GM23338 (cell line): ENCODE measurements at regions not wholly inside any gene's neighbourhood (a gene's known extent, or its start where the extent isn't known, plus 50 kb on each side); places are given as distances from the start of the nearest gene placed in this dataset.

Experiments
- ATAC-seq: fragments of 200-7000 bp; cut with Tn5 transposase; 3 replicates; pipeline ENCODE4 v1.9.1; 2020
- DNase-seq: peaks from one replicate; pipeline ENCODE4 v3.0.0-alpha.2; 2015; ENCODE audit warnings: low spot score
- H2AFZ ChIP-seq: fragments of 200-600 bp; sonication (generic); 2 replicates; pipeline ENCODE4 v1.8.0; 2016; ENCODE audit warnings: antibody characterized with exemption, mild to moderate bottlenecking, moderate library complexity
- H3F3A ChIP-seq: fragments of 200-600 bp; sonication (generic); replicated peaks from 2 replicates; pipeline ENCODE4 v1.8.0; 2017; ENCODE audit warnings: antibody characterized with exemption, mixed run types, low read depth
- H3K27ac ChIP-seq: fragments of 200-600 bp; sonication (generic); 2 replicates; pipeline ENCODE4 v1.6.1; 2016; ENCODE audit warnings: low read depth
- H3K27me3 ChIP-seq: fragments of 200-600 bp; sonication (generic); 2 replicates; pipeline ENCODE4 v1.8.0; 2016; ENCODE audit warnings: mild to moderate bottlenecking, mixed run types, moderate library complexity; ENCODE audit not compliant: insufficient read depth
- H3K36me3 ChIP-seq: fragments of 200-600 bp; sonication (generic); 2 replicates; pipeline ENCODE4 v1.8.0; 2016; ENCODE audit warnings: mild to moderate bottlenecking; ENCODE audit not compliant: insufficient read depth
- H3K4me1 ChIP-seq: fragments of 200-600 bp; sonication (generic); 2 replicates; pipeline ENCODE4 v1.8.0; 2016; ENCODE audit warnings: mild to moderate bottlenecking, moderate library complexity; ENCODE audit not compliant: insufficient read depth
- H3K4me2 ChIP-seq: fragments of 200-600 bp; sonication (generic); 2 replicates; pipeline ENCODE4 v1.7.1; 2017; ENCODE audit warnings: mixed run types
- H3K4me3 ChIP-seq: fragments of 200-600 bp; sonication (generic); 2 replicates; pipeline ENCODE4 v1.6.1; 2016; ENCODE audit warnings: mixed run types
- H3K79me2 ChIP-seq: fragments of 200-600 bp; sonication (generic); replicated peaks from 2 replicates; pipeline ENCODE4 v1.8.0; 2017; ENCODE audit warnings: mild to moderate bottlenecking; ENCODE audit not compliant: insufficient read depth
- H3K9me2 ChIP-seq: fragments of 200-600 bp; sonication (generic); 2 replicates; pipeline ENCODE4 v1.8.0; 2017; ENCODE audit not compliant: insufficient read depth
- H4K20me1 ChIP-seq: fragments of 200-600 bp; sonication (generic); replicated peaks from 2 replicates; pipeline ENCODE4 v1.8.0; 2017; ENCODE audit warnings: mild to moderate bottlenecking; ENCODE audit not compliant: insufficient read depth
- H3K27ac Mint-ChIP-seq: 2 replicates; pipeline ENCODE4 v1.8.0; 2020; ENCODE audit warnings: inconsistent platforms, mild to moderate bottlenecking, moderate library complexity, mixed read lengths
- H3K27me3 Mint-ChIP-seq: 3 replicates; pipeline ENCODE4 v1.8.0; 2022; ENCODE audit warnings: low read depth, mild to moderate bottlenecking, moderate library complexity, mixed read lengths, inconsistent platforms; ENCODE audit not compliant: insufficient read depth, poor library complexity
- H3K36me3 Mint-ChIP-seq: 3 replicates; pipeline ENCODE4 v1.8.0; 2021; ENCODE audit warnings: low read depth, mild to moderate bottlenecking, inconsistent platforms, moderate library complexity, mixed read lengths
- H3K4me1 Mint-ChIP-seq: 3 replicates; pipeline ENCODE4 v1.8.0; 2020; ENCODE audit warnings: mild to moderate bottlenecking, inconsistent platforms, mixed read lengths
- H3K4me3 Mint-ChIP-seq: 3 replicates; pipeline ENCODE4 v1.8.0; 2021; ENCODE audit warnings: moderate library complexity, mild to moderate bottlenecking, inconsistent platforms, mixed read lengths
- H3K9me3 Mint-ChIP-seq: 3 replicates; pipeline ENCODE4 v1.8.0; 2020; ENCODE audit warnings: moderate library complexity, mild to moderate bottlenecking, inconsistent platforms, mixed read lengths
- CREB1 ChIP-seq: fragments of 250-450 bp; sonication (Bioruptor Pico); IDR thresholded peaks from 2 replicates; pipeline ENCODE4 v1.5.0; 2020; ENCODE audit warnings: low read depth, mild to moderate bottlenecking, moderate library complexity
- CTCF ChIP-seq, 2 experiments: fragments of 200-600 bp in 1 of 2; sonication (generic) in 1 of 2; conservative IDR thresholded peaks; 2 replicates each; pipeline versions ENCODE4 v1.5.1 to v1.6.1; 2016 to 2017; ENCODE audit warnings: antibody characterized with exemption in 2 of 2, low read depth in 2 of 2, mild to moderate bottlenecking in 2 of 2, moderate library complexity in 1 of 2
- ETS1 ChIP-seq: IDR thresholded peaks from 2 replicates; pipeline ENCODE4 v1.6.1; 2016; ENCODE audit warnings: antibody characterized with exemption
- EZH2 ChIP-seq: fragments of 200-600 bp; sonication (generic); IDR thresholded peaks from one replicate; pipeline ENCODE4 v1.8.0; 2017; ENCODE audit warnings: antibody characterized with exemption, mild to moderate bottlenecking, low read depth; ENCODE audit not compliant: unreplicated experiment
- EZH2phosphoT487 ChIP-seq: fragments of 200-600 bp; sonication (generic); IDR thresholded peaks from one replicate; pipeline ENCODE4 v1.8.1; 2018; ENCODE audit warnings: antibody characterized with exemption; ENCODE audit not compliant: unreplicated experiment
- JUNB ChIP-seq: IDR thresholded peaks from one replicate; pipeline ENCODE4 v1.6.1; 2016; ENCODE audit warnings: antibody characterized with exemption; ENCODE audit not compliant: unreplicated experiment
- NANOG ChIP-seq: IDR thresholded peaks from 2 replicates; pipeline ENCODE4 v1.6.1; 2016; ENCODE audit warnings: antibody characterized with exemption, borderline replicate concordance
- POLR2AphosphoS5 ChIP-seq: IDR thresholded peaks from 2 replicates; pipeline ENCODE4 v1.6.1; 2016; ENCODE audit warnings: antibody characterized with exemption, low read depth
- STAT1 ChIP-seq: IDR thresholded peaks from one replicate; pipeline ENCODE4 v1.6.1; 2016; ENCODE audit warnings: antibody characterized with exemption; ENCODE audit not compliant: unreplicated experiment
- ZNF114 ChIP-seq: fragments of 250-450 bp; sonication (Bioruptor Pico); IDR thresholded peaks from 2 replicates; pipeline ENCODE4 v1.5.0; 2020; ENCODE audit warnings: mild to moderate bottlenecking, moderate library complexity
- ZNF331 ChIP-seq: fragments of 250-450 bp; sonication (Bioruptor Pico); IDR thresholded peaks from 2 replicates; pipeline ENCODE4 v1.5.0; 2020; ENCODE audit warnings: low read depth, mild to moderate bottlenecking, moderate library complexity
- ZNF462 ChIP-seq: fragments of 250-450 bp; sonication (Bioruptor Pico); IDR thresholded peaks from 2 replicates; pipeline ENCODE4 v1.5.0; 2020; ENCODE audit warnings: mild to moderate bottlenecking, moderate library complexity
- TF ChIP-seq, protein P1 (sequence below): IDR thresholded peaks from one replicate; pipeline ENCODE4 v1.6.1; 2018; ENCODE audit warnings: antibody characterized with exemption; ENCODE audit not compliant: unreplicated experiment

- Histone ChIP-seq H4K20me1 (no peaks in the 10 kb centered on the region), H2AFZ (peak overlapping the region; percentile 29; the same call in 1 of the 2 replicates), H3K36me3 (no peaks in the 10 kb centered on the region), H3K27ac (no peak overlapping the region), H3K9me2 (no peaks in the 10 kb centered on the region; the same call in 1 of the 2 replicates), H3K27me3 (no peaks in the 10 kb centered on the region), H3K4me2 (no peak overlapping the region), H3K4me3 (no peak overlapping the region), H3F3A (no peaks in the 10 kb centered on the region), H3K79me2 (no peaks in the 10 kb centered on the region), H3K4me1 (no peaks in the 10 kb centered on the region; the same call in 1 of the 2 replicates)
- peaks cover 6% of the 10 kb centered on the region for H3K27me3 Mint-ChIP-seq
- no peaks in the 10 kb centered on the region; the same call in 2 of the 3 replicates for H3K9me3 Mint-ChIP-seq
- no peak for TF ChIP-seq STAT1
- no peak for TF ChIP-seq CREB1 (CRISPR knock-in tag)
- TF ChIP-seq NANOG: no peak
- no peak for TF ChIP-seq ETS1
- no peak for TF ChIP-seq EZH2phosphoT487
- no peak for TF ChIP-seq ZNF114 (CRISPR knock-in tag)
- TF ChIP-seq JUNB: no peak
- TF ChIP-seq ZNF462 (CRISPR knock-in tag): no peak
- TF ChIP-seq, protein P1, sequence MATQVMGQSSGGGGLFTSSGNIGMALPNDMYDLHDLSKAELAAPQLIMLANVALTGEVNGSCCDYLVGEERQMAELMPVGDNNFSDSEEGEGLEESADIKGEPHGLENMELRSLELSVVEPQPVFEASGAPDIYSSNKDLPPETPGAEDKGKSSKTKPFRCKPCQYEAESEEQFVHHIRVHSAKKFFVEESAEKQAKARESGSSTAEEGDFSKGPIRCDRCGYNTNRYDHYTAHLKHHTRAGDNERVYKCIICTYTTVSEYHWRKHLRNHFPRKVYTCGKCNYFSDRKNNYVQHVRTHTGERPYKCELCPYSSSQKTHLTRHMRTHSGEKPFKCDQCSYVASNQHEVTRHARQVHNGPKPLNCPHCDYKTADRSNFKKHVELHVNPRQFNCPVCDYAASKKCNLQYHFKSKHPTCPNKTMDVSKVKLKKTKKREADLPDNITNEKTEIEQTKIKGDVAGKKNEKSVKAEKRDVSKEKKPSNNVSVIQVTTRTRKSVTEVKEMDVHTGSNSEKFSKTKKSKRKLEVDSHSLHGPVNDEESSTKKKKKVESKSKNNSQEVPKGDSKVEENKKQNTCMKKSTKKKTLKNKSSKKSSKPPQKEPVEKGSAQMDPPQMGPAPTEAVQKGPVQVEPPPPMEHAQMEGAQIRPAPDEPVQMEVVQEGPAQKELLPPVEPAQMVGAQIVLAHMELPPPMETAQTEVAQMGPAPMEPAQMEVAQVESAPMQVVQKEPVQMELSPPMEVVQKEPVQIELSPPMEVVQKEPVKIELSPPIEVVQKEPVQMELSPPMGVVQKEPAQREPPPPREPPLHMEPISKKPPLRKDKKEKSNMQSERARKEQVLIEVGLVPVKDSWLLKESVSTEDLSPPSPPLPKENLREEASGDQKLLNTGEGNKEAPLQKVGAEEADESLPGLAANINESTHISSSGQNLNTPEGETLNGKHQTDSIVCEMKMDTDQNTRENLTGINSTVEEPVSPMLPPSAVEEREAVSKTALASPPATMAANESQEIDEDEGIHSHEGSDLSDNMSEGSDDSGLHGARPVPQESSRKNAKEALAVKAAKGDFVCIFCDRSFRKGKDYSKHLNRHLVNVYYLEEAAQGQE: no peak
- no peak for TF ChIP-seq CTCF (conservative IDR thresholded peaks at IDR 0.05; ENCODE audit: low read depth in 2 of 2)
- TF ChIP-seq EZH2: no peak
- TF ChIP-seq ZNF331 (CRISPR knock-in tag): no peak
- TF ChIP-seq POLR2AphosphoS5: no peak
- H3K4me3 Mint-ChIP-seq: no peak overlapping the region
- DNase-seq (peak; percentile 10), ATAC-seq (no peak)
- H3K36me3 Mint-ChIP-seq: no peaks in the 10 kb centered on the region
- H3K27ac Mint-ChIP-seq: no peak overlapping the region
- peaks cover 6% of the 10 kb centered on the region for H3K4me1 Mint-ChIP-seq
Observed at GRCh38 chr10:25707976-25708671, 225.9 kb upstream of the MYO3A start.
